NCI-H460 (cell line): ENCODE measurements at regions not wholly inside any gene's neighbourhood (a gene's known extent, or its start where the extent isn't known, plus 50 kb on each side); places are given as distances from the start of the nearest gene placed in this dataset.
"Not testable (repeated sequence)": the region's sequence is repeated elsewhere in the genome, so short reads cannot be mapped to it uniquely, and the experiment has no call there.

Experiments
- DNase-seq: peaks from one replicate; pipeline ENCODE4 v3.0.0-alpha.2; 2016; ENCODE audit warnings: low read depth; ENCODE audit errors: extremely low read depth

- DNase-seq = no peak
These were observed 267.7 kb upstream of the CYRIA start for GRCh38 chr2:16933355-16933754.

GRCh38 chr2:16932826-16933225, 267.2 kb upstream of the CYRIA start:
- no peak for DNase-seq

GRCh38 chr2:16931441-16931840, 265.8 kb upstream of the CYRIA start:
- no peak for DNase-seq

- DNase-seq = no peak
These were observed 261.8 kb upstream of the CYRIA start for GRCh38 chr2:16927398-16927797.

GRCh38 chr2:16925145-16925544, 259.5 kb upstream of the CYRIA start:
- no peak for DNase-seq

GRCh38 chr2:16915341-16915755, 249.7 kb upstream of the CYRIA start:
- not testable (repeated sequence) for DNase-seq

GRCh38 chr2:16911746-16912145, 246.1 kb upstream of the CYRIA start:
- DNase-seq = no peak

GRCh38 chr2:16908656-16909055, 243.0 kb upstream of the CYRIA start:
- DNase-seq = no peak

- DNase-seq = no peak
These were observed 242.1 kb upstream of the CYRIA start for GRCh38 chr2:16907645-16908282.

GRCh38 chr2:16905325-16905724, 239.7 kb upstream of the CYRIA start:
- not testable (repeated sequence) for DNase-seq

GRCh38 chr2:16900405-16901025, 234.9 kb upstream of the CYRIA start:
- DNase-seq = no peak

GRCh38 chr2:16899958-16900357, 234.3 kb upstream of the CYRIA start:
- no peak for DNase-seq

GRCh38 chr2:16890081-16890480, 224.4 kb upstream of the CYRIA start:
- DNase-seq = no peak

- no peak for DNase-seq
These were observed 219.4 kb upstream of the CYRIA start for GRCh38 chr2:16885027-16885426.

- DNase-seq = no peak
These were observed 217.1 kb upstream of the CYRIA start for GRCh38 chr2:16882706-16883105.

GRCh38 chr2:16881122-16881521, 215.5 kb upstream of the CYRIA start:
- no peak for DNase-seq

- DNase-seq = no peak
These were observed 205.8 kb upstream of the CYRIA start for GRCh38 chr2:16871411-16871810.

GRCh38 chr2:16870491-16871076, 204.9 kb upstream of the CYRIA start:
- DNase-seq = no peak

- DNase-seq = no peak
These were observed 204.1 kb upstream of the CYRIA start for GRCh38 chr2:16869711-16870110.

GRCh38 chr2:16862471-16862870, 196.8 kb upstream of the CYRIA start:
- DNase-seq = no peak

- no peak for DNase-seq
These were observed 195.9 kb upstream of the CYRIA start for GRCh38 chr2:16861530-16861929.

GRCh38 chr2:16861111-16861510, 195.5 kb upstream of the CYRIA start:
- DNase-seq = no peak
